SH-SY5Y (cell line): ENCODE measurements at regions not wholly inside any gene's neighbourhood (a gene's known extent, or its start where the extent isn't known, plus 50 kb on each side); places are given as distances from the start of the nearest gene placed in this dataset.

Experiments used
- GATA2 ChIP-seq: IDR thresholded peaks from 2 replicates; pipeline ENCODE4 v1.6.1; 2011; ENCODE audit warnings: mild to moderate bottlenecking, low read depth, low read length
- GATA3 ChIP-seq: IDR thresholded peaks from 2 replicates; pipeline ENCODE4 v1.6.1; 2011; ENCODE audit warnings: low read depth, mild to moderate bottlenecking, low read length, moderate library complexity

DNA sequence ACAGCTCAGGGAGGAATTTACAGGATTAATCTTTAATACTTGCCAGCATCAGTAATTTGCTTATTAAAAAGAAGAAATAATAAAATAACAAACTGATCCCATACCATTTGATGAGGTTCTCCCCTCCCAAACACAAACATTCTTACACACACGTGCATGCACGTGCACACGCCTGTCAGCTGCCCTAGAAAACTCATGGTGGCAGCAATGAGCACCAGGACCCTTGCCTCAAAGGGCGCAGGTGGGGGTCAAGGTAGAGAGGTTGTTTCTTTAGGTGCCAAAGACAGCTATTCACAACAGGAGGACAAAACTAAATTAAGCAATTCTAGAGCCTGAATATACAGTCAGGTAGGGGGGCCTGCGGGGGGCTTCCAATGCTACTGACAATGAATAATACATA, 219.3 kb downstream of the BUD13 start:
- TF ChIP-seq GATA3 (no peak), GATA2 (no peak)

GRCh38 chr11:116551576-116551975, 221.2 kb downstream of the BUD13 start:
- TF ChIP-seq GATA3, result no peak
- TF ChIP-seq GATA2, result no peak

DNA sequence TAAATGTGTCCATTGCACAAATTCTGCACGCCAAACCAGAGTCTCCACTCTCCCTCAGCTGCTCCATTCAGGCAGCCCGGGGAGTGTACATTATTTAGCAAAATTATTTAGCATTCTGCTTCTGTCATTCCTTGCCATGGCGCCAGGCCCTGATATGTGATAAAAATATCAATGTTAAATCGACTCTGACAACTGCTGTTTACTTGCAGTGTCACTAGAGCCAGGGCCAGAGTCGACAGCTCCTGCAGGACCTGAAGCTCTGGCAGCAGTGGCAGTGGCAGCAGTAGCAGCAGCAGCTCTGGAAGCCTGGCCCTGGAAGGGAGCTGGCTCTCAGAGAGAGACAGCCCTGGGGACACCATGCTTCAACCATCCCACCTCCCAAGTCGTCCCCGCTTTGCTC, 224.5 kb downstream of the BUD13 start:
- TF ChIP-seq GATA3 (no peak), GATA2 (no peak)

DNA sequence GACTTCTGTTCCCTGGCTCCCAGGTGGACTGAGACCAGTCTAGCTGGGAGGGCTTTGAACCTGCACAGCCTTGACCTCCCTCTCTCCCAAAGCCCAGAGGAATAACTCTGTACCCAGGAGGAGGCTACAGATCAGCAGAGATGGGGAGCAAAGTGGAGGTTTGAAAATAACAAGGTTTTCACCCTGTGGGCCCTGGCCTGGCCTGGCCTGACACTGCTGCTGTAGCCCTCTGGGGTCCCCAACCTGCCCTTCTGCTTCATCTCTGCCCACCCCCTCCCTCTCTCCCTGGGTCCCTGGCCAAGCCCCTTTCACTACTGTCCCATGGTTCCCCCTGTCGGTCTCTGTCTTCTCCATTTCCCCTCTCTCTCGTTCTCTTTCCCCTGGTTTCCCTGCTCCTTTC, 225.2 kb downstream of the BUD13 start:
- no peak for TF ChIP-seq GATA2
- TF ChIP-seq GATA3, result no peak

DNA sequence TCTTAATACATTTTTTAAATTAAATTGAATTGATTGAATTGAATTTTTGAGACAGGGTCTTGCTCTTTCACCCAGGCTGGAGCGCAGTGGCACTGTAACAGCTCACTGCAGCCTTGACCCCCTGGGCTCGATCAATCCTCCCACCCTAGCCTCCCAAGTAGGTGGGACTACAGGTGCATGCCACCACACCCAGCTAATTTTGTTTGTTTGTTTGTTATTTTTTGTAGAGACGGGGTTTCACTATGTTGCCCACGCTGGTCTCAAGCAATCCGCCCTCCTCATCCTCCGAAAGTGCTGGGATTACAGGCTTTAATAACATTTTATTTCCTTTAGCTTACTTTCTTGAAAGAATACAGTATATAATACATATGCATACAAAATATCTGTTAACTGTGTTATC, 226.9 kb downstream of the BUD13 start:
- TF ChIP-seq GATA2 (no peak), GATA3 (no peak)

DNA sequence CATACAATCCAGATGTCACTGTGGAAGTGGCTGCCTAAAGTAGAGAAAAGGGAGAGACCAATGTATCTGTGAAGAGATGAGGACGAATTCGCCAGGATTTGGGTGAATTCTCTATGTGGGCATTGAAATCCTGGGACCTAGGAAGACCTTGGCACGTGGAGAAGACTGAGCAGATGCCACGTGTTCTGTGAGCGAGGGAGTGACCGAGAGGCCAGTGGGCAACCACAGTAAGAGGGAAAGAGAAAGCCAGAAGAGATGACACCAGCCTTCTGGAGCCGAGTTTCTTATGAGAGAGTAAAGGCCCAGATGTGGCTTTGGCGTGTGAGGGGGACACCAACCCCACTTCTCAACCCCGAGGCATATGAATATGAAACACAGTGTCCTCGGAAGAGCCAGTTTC, 228.1 kb downstream of the BUD13 start:
- TF ChIP-seq GATA3 (no peak), GATA2 (no peak)

- TF ChIP-seq GATA2 (no peak), GATA3 (no peak)
Measured at GRCh38 chr11:116543911-116544475, 228.8 kb downstream of the BUD13 start.

DNA sequence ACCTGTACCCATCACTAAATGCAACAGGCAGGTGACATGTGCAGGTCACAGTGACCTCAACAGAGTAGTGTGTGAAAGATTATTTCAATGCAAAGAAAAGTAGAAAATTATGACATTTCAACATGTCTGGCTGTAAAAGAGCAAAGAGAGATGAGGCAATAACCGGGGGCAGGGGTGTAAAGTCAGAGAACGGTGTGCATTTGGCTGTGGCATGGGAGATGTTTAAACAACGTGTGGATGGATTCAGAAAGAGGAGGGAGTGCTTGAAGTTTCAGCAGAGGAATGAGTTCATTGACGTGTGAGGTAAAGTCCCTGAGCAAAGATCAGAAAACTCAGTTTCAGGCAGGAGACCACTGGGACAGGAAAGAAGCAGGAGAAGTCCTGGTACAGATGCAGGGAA, 229.7 kb downstream of the BUD13 start:
- TF ChIP-seq GATA2 (no peak), GATA3 (no peak)

- TF ChIP-seq GATA2, result no peak
- TF ChIP-seq GATA3, result no peak
Measured at GRCh38 chr11:116542406-116542805, 230.4 kb downstream of the BUD13 start.

DNA sequence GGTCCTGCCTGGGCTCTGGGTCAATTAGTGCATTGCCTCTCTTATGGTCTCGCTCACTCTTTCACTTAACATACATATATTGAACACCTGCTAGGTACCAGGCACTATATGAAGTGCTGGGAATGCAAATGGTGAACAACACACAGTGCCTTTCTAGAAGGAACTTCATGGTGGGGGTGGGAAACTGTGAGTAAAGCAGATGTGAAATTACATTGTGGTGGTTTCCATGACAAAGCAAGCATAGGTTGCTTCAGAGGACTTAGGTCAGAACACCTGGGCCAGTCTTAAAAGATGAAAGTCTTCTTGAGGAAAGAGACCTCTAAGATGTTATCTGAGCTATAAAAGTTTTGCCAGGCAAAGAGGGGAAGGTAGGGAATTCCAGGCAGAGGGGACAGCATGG, 231.3 kb downstream of the BUD13 start:
- TF ChIP-seq GATA3 (no peak), GATA2 (no peak)

GRCh38 chr11:116540645-116541304, 232.0 kb downstream of the BUD13 start:
- TF ChIP-seq GATA2, result no peak
- no peak for TF ChIP-seq GATA3

GRCh38 chr11:116539836-116540418, 232.9 kb downstream of the BUD13 start:
- TF ChIP-seq GATA2, result no peak
- no peak for TF ChIP-seq GATA3

DNA sequence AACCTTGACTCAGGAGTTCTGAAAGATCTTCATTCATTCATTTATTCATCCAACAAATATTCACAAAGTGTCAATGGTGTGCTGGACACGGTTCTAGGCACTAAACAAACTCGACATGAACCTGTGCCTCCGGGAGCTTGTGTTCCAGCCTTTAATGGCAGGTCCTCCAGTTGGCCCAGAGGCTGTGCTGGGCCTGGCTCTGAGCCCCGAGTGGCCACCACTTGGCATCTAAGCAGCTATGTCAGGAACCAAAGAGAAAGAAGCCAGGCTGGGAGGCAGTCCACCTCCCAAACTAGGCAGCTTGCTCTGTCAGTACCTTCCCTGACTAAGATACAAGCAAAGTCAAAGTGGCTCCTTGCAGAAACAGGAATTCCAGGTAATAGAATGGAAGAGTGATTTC, 233.6 kb downstream of the BUD13 start:
- TF ChIP-seq GATA3 (no peak), GATA2 (no peak)

GRCh38 chr11:116538677-116539076, 234.1 kb downstream of the BUD13 start:
- TF ChIP-seq GATA2 (no peak), GATA3 (no peak)

DNA sequence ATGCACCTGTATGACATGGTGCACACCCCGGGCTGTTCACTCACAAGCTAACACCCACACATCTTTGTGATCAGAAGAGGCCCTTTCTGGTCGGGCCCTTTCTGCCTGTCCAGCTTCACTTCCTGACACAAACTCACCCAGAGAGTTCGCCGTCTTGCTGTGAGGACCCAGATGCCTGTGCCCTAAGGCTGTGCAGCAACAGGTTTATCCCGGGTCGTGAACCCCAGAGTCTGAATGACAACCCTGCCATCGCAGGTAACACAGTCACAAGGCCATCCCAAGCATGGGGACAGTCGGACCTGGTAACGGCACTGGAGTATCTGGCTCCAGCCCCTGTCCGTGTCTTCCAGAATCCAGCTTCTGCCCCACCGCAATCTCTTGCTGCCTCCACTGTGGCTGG, 235.1 kb downstream of the BUD13 start:
- no peak for TF ChIP-seq GATA2
- no peak for TF ChIP-seq GATA3

DNA sequence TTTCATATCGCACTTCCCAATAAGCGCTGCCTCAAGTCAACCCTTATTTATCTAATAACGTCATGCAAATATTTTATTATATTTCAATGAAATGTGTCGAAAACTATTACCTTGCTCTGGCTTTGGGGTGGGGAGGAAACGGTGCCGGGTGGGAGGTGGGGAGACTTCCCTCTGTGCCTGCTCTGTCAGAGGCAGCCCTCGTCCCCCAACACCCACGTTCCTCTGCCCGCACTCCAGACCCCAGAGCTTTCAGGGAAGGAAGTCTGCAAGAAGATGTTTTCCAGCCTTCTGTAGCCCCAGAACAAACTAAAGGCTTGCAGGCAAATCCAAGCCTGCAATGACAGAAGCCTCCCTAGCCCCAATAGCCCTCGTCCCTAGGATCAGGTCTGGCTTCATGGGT, 235.7 kb downstream of the BUD13 start:
- TF ChIP-seq GATA2 (no peak), GATA3 (no peak)
